ENCODE measurements at regions not wholly inside any gene's neighbourhood (a gene's known extent, or its start where the extent isn't known, plus 50 kb on each side); places are given as distances from the start of the nearest gene placed in this dataset.
A peak's percentile ranks its signal among the peaks of the same experiment; 100 is the strongest.

GRCh38 chr18:24826605-24827004 is 366.2 kb downstream of the HRH4 start:
- H3K4me3 ChIP-seq (ENCODE audit: control insufficient read depth, low read depth, low read length) = no peak overlapping the region
- DNase-seq (ENCODE audit: low read depth) = no peak
- TF ChIP-seq CTCF (conservative IDR thresholded peaks at IDR 0.05; ENCODE audit: control insufficient read depth, insufficient read depth, low read depth, low read length) = no peak

GRCh38 chr18:24827501-24827900 is 367.1 kb downstream of the HRH4 start:
- H3K4me3 ChIP-seq (ENCODE audit: control insufficient read depth, low read depth, low read length) = no peak overlapping the region
- no peak for TF ChIP-seq CTCF (conservative IDR thresholded peaks at IDR 0.05; ENCODE audit: control insufficient read depth, insufficient read depth, low read depth, low read length)
- peak; percentile 4 for DNase-seq (ENCODE audit: low read depth)

- DNase-seq (ENCODE audit: low read depth) = no peak
- TF ChIP-seq CTCF (conservative IDR thresholded peaks at IDR 0.05; ENCODE audit: control insufficient read depth, insufficient read depth, low read depth, low read length) = no peak
- H3K4me3 ChIP-seq (ENCODE audit: control insufficient read depth, low read depth, low read length) = no peak overlapping the region
Observed at GRCh38 chr18:24831081-24831480, 370.6 kb downstream of the HRH4 start.

- H3K4me3 ChIP-seq (ENCODE audit: control insufficient read depth, low read depth, low read length) = no peak overlapping the region
- no peak for TF ChIP-seq CTCF (conservative IDR thresholded peaks at IDR 0.05; ENCODE audit: control insufficient read depth, insufficient read depth, low read depth, low read length)
Observed at GRCh38 chr18:24831871-24832665, 371.6 kb downstream of the HRH4 start.

GRCh38 chr18:24835751-24836150 is 375.3 kb downstream of the HRH4 start:
- no peak for TF ChIP-seq CTCF (conservative IDR thresholded peaks at IDR 0.05; ENCODE audit: control insufficient read depth, insufficient read depth, low read depth, low read length)
- no peak for DNase-seq (ENCODE audit: low read depth)
- H3K4me3 ChIP-seq (ENCODE audit: control insufficient read depth, low read depth, low read length) = no peak overlapping the region

More at GRCh38 chr18:24831871-24832665, 371.6 kb downstream of the HRH4 start:
- DNase-seq (ENCODE audit: low read depth) = no peak

- TF ChIP-seq CTCF (conservative IDR thresholded peaks at IDR 0.05; ENCODE audit: control insufficient read depth, insufficient read depth, low read depth, low read length) = no peak
- peak; percentile 86 for DNase-seq (ENCODE audit: low read depth)
- no peak overlapping the region for H3K4me3 ChIP-seq (ENCODE audit: control insufficient read depth, low read depth, low read length)
Observed at GRCh38 chr18:24837066-24837465, 376.6 kb downstream of the HRH4 start.

All from fibroblast of mammary gland (primary cell).